ENCODE measurements at regions not wholly inside any gene's neighbourhood (a gene's known extent, or its start where the extent isn't known, plus 50 kb on each side); places are given as distances from the start of the nearest gene placed in this dataset.

GRCh38 chr6:156719720-156720563 is 57.2 kb upstream of the ARID1B start:
- intact Hi-C loops (cut with micrococcal nuclease): loop anchor here (2.0 to 5.0 kb wide), 3 partner anchors 33 to 303 kb away; partner anchors contain the start of gene ARID1B
- ChIA-PET RAD21 (ENCODE audit: low non-redundant PET in 1 of 2, low total read pairs in 2 of 2, uncharacterized antibody in 2 of 2, unreplicated experiment in 2 of 2) (interaction anchor here in 1 of 2 experiments (1.1 kb wide), 1 partner anchor 33 kb away, joined by 3 read pairs; no protein-coding TSS in a partner anchor), CTCF (no interaction called here)
- no peak for TF ChIP-seq CTCF (IDR thresholded peaks at IDR 0.05 in 2 of 3, conservative IDR thresholded peaks at IDR 0.05 in 1 of 3; ENCODE audit: borderline replicate concordance in 1 of 3, insufficient read depth in 1 of 3, low read depth in 2 of 3, low read length in 2 of 3)
- 0 out of 2 replicates have a peak, but pooled peaks have one; percentile 10 for TF ChIP-seq RAD21 (IDR thresholded peaks at IDR 0.05; ENCODE audit: low read depth)
- TF ChIP-seq EZH2 (IDR thresholded peaks at IDR 0.05): no peak
- TF ChIP-seq POLR2AphosphoS5 (IDR thresholded peaks at IDR 0.05; ENCODE audit: low read depth, low read length): peak; percentile 57
- TF ChIP-seq TCF7L2 (IDR thresholded peaks at IDR 0.05; ENCODE audit: borderline replicate concordance, extremely low read depth, insufficient read depth, insufficient read length): peak; percentile 74
- no peak for TF ChIP-seq ZNF274 (IDR thresholded peaks at IDR 0.05; ENCODE audit: low read depth, low read length)
- 0 out of 2 replicates have a peak, but pooled peaks have one; percentile 27 for TF ChIP-seq JUND (IDR thresholded peaks at IDR 0.05)
- no peak for TF ChIP-seq REST (IDR thresholded peaks at IDR 0.05; ENCODE audit: low read depth)
- TF ChIP-seq ZFX (IDR thresholded peaks at IDR 0.05): peak; percentile 81
- TF ChIP-seq ATF3 (IDR thresholded peaks at IDR 0.05): no peak
- no peak for TF ChIP-seq ZBTB33 (IDR thresholded peaks at IDR 0.05; ENCODE audit: extremely low read depth, insufficient replicate concordance, low read length)
- TF ChIP-seq MAX (IDR thresholded peaks at IDR 0.05): peak; percentile 84
- TF ChIP-seq SIN3A (IDR thresholded peaks at IDR 0.05; ENCODE audit: low read depth): peak; percentile 31; the same call in 1 of the 2 replicates
- TF ChIP-seq ELF1 (IDR thresholded peaks at IDR 0.05; ENCODE audit: borderline replicate concordance, low read depth): no peak
- TF ChIP-seq CEBPB (IDR thresholded peaks at IDR 0.05; ENCODE audit: low read depth): peak; percentile 98
- peak; percentile 82 for TF ChIP-seq EGR1 (IDR thresholded peaks at IDR 0.05; ENCODE audit: low read depth)
- peak; percentile 41 for TF ChIP-seq POLR2A (IDR thresholded peaks at IDR 0.05; ENCODE audit: borderline replicate concordance, extremely low read depth, insufficient read depth, insufficient read length)
- TF ChIP-seq EZH2phosphoT487 (IDR thresholded peaks at IDR 0.05; ENCODE audit: borderline replicate concordance): no peak

More at GRCh38 chr6:156719720-156720563, 57.2 kb upstream of the ARID1B start:
- peak overlapping the region; percentile 29 to 40 for H3K4me3 ChIP-seq (replicated peaks in 1 of 2; ENCODE audit: low read depth in 1 of 2, low read length in 2 of 2)
- peak overlapping the region; percentile 75 for H3K4me2 ChIP-seq (ENCODE audit: low read length)
- no peaks in the 10 kb centered on the region for H4K20me1 ChIP-seq (ENCODE audit: insufficient read depth)
- H3K27ac ChIP-seq (ENCODE audit: low read depth, low read length): peak overlapping the region; percentile 71
- peak overlapping the region; percentile 81 for H2AFZ ChIP-seq (ENCODE audit: low read depth, low read length, poor library complexity, severe bottlenecking)
- POLR2A ChIA-PET: interaction anchor here (1.6 to 2.2 kb wide), 2 partner anchors 10 to 12 kb away, joined by 3 to 7 read pairs; no protein-coding TSS in a partner anchor
- DNase-seq (ENCODE audit: low read depth, low spot score) (peak; percentile 72), ATAC-seq (peak; percentile 90)
- no peaks in the 10 kb centered on the region for H3K9me2 ChIP-seq (ENCODE audit: insufficient read depth)
- peak overlapping the region; percentile 49 for H3K9ac ChIP-seq (ENCODE audit: low read length)
- H3K27me3 ChIP-seq (ENCODE audit: insufficient read depth, low read length): no peaks in the 10 kb centered on the region
- no peaks in the 10 kb centered on the region for H3K36me3 ChIP-seq (ENCODE audit: control insufficient read depth in 1 of 2, insufficient read depth in 2 of 2, low read length in 2 of 2)
- H3K9me3 ChIP-seq (ENCODE audit: control insufficient read depth in 1 of 2, insufficient read depth in 1 of 2, low read depth in 1 of 2, low read length in 2 of 2): no peaks in the 10 kb centered on the region
- peaks cover 32 to 34% of the 10 kb centered on the region in 2 experiments for H3K4me1 ChIP-seq (ENCODE audit: control insufficient read depth in 1 of 2, insufficient read depth in 2 of 2, low read length in 2 of 2)
- no peaks in the 10 kb centered on the region for H3K79me2 ChIP-seq (ENCODE audit: insufficient read depth, low read length)
- no TSS peak for BruUV-seq (replicated peaks)
